ENCODE measurements at regions not wholly inside any gene's neighbourhood (a gene's known extent, or its start where the extent isn't known, plus 50 kb on each side); places are given as distances from the start of the nearest gene placed in this dataset.

GRCh38 chr5:158619083-158619788 lies 480.5 kb downstream of the EBF1 start:
- Histone ChIP-seq H3K4me1 (ENCODE audit: insufficient read depth) (no peaks in the 10 kb centered on the region), H3K4me3 (ENCODE audit: low read depth, low read length) (no peak overlapping the region), H3K36me3 (ENCODE audit: insufficient read depth) (no peaks in the 10 kb centered on the region), H3K27ac (ENCODE audit: low read depth) (no peak overlapping the region)
- 24% methylated on average over 3 of the region's 3 CpGs for WGBS
- no peak for DNase-seq (ENCODE audit: extremely low spot score)

DNA sequence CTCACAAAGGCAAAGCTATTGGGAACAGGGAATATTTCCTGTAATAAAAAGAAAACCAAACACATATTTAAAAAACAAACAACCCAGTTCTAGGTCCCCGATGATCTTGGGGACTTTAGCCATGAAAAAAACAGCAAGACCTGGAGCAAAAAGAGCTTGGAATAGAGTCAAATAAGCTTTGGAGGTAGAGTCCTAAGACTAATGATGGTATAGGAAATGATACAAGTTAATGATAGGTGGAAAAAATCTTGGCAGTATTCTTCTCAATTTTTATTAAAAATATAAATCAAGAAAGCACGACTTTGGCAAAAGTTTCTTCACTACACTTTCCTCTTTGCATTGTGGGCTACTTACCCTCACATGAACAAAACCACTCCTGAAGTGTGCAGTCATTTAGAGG lies 481.5 kb downstream of the EBF1 start:
- 75% methylated on average over 2 of the region's 2 CpGs for WGBS

GRCh38 chr5:158616707-158617106 lies 483.0 kb downstream of the EBF1 start:
- Histone ChIP-seq H3K27ac (ENCODE audit: low read depth) (no peak overlapping the region), H3K4me1 (ENCODE audit: insufficient read depth) (no peaks in the 10 kb centered on the region), H3K4me3 (ENCODE audit: low read depth, low read length) (no peak overlapping the region), H3K36me3 (ENCODE audit: insufficient read depth) (no peaks in the 10 kb centered on the region)
- DNase-seq (ENCODE audit: extremely low spot score): no peak

More for the DNA sequence above, 481.5 kb downstream of the EBF1 start:
- no peaks in the 10 kb centered on the region for H3K4me1 ChIP-seq (ENCODE audit: insufficient read depth)
- H3K4me3 ChIP-seq (ENCODE audit: low read depth, low read length): no peak overlapping the region
- no peaks in the 10 kb centered on the region for H3K36me3 ChIP-seq (ENCODE audit: insufficient read depth)
- no peak overlapping the region for H3K27ac ChIP-seq (ENCODE audit: low read depth)
- DNase-seq (ENCODE audit: extremely low spot score): no peak

- Histone ChIP-seq H3K4me3 (ENCODE audit: low read depth, low read length) (no peak overlapping the region), H3K36me3 (ENCODE audit: insufficient read depth) (no peaks in the 10 kb centered on the region), H3K4me1 (ENCODE audit: insufficient read depth) (no peaks in the 10 kb centered on the region), H3K27ac (ENCODE audit: low read depth) (no peak overlapping the region)
- no peak for DNase-seq (ENCODE audit: extremely low spot score)
- 65% methylated on average over 2 of the region's 2 CpGs for WGBS
Observed at GRCh38 chr5:158614951-158615350, 484.8 kb downstream of the EBF1 start.

GRCh38 chr5:158611581-158611980 lies 488.1 kb downstream of the EBF1 start:
- Histone ChIP-seq H3K4me3 (ENCODE audit: low read depth, low read length) (no peak overlapping the region), H3K4me1 (ENCODE audit: insufficient read depth) (no peaks in the 10 kb centered on the region), H3K27ac (ENCODE audit: low read depth) (no peak overlapping the region), H3K36me3 (ENCODE audit: insufficient read depth) (no peaks in the 10 kb centered on the region)
- 85% methylated on average over 4 of the region's 4 CpGs for WGBS
- no peak for DNase-seq (ENCODE audit: extremely low spot score)

GRCh38 chr5:158610051-158610415 lies 489.7 kb downstream of the EBF1 start:
- no peaks in the 10 kb centered on the region for H3K4me1 ChIP-seq (ENCODE audit: insufficient read depth)
- 95% methylated on average over 2 of the region's 2 CpGs for WGBS
- H3K27ac ChIP-seq (ENCODE audit: low read depth): no peak overlapping the region
- no peak overlapping the region for H3K4me3 ChIP-seq (ENCODE audit: low read depth, low read length)
- no peaks in the 10 kb centered on the region for H3K36me3 ChIP-seq (ENCODE audit: insufficient read depth)
- DNase-seq (ENCODE audit: extremely low spot score): no peak

DNA sequence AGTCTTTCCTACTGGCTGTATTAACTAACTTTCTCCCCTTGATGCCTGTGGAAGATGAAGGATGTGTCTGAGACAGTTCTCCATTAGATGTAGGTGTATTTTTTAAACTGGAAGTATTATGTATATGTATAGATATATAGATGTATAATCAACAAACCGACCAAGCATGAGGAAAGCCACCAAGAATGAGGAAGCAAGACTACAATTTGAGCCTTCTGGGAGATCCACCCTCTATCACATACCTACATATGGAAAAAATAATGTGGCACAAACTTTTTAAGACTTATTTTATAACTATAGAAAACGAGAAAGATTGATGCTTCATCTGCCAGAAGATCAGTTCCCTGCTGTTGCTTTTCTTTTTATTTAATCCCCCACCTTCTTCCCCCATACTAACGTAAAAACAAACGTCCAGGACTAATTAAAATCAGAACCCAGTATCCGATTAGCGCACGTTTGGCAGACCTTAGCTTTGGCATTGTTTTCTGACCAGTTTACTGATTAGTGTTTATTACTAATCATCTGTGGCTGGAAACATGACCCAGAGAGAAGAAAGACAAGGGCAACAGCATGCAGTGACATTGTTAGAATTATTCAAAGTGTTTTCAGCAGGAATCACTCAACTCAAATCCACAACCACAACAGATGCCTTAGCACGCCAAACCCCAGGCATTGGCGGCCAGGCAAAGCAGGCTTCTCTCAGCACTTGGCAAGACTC lies 490.2 kb downstream of the EBF1 start:
- Histone ChIP-seq H3K4me1 (ENCODE audit: insufficient read depth) (no peaks in the 10 kb centered on the region), H3K36me3 (ENCODE audit: insufficient read depth) (no peaks in the 10 kb centered on the region), H3K4me3 (ENCODE audit: low read depth, low read length) (no peak overlapping the region), H3K27ac (ENCODE audit: low read depth) (no peak overlapping the region)
- WGBS: 56% methylated on average over 9 of the region's 9 CpGs
- no peak for DNase-seq (ENCODE audit: extremely low spot score)

DNA sequence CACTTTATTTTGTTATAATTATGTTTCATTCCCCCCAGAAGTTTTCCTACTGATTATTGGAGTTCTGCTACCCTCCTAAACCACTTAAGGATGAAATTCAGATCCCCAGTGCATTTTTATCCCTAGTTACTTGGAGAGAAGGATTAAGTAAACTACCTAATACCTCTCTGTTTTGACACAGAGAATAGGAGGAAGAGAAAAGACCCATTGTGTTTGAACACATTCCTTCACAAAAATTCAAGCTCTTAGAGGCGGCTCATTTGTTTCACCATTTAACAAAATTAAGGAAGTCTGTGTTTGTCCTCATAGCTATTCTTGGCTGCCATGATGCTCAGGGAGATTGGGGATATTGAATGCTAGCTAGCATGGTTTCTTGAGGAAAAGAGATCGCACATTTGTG lies 492.6 kb downstream of the EBF1 start:
- Histone ChIP-seq H3K36me3 (ENCODE audit: insufficient read depth) (no peaks in the 10 kb centered on the region), H3K27ac (ENCODE audit: low read depth) (no peak overlapping the region), H3K4me3 (ENCODE audit: low read depth, low read length) (no peak overlapping the region), H3K4me1 (ENCODE audit: insufficient read depth) (no peaks in the 10 kb centered on the region)
- DNase-seq (ENCODE audit: extremely low spot score): no peak
- WGBS: 94% methylated on average over 2 of the region's 2 CpGs

GRCh38 chr5:158606233-158606632 lies 493.5 kb downstream of the EBF1 start:
- no peak overlapping the region for H3K4me3 ChIP-seq (ENCODE audit: low read depth, low read length)
- WGBS: 80% methylated on average over 3 of the region's 3 CpGs
- H3K4me1 ChIP-seq (ENCODE audit: insufficient read depth): no peaks in the 10 kb centered on the region
- no peaks in the 10 kb centered on the region for H3K36me3 ChIP-seq (ENCODE audit: insufficient read depth)
- no peak overlapping the region for H3K27ac ChIP-seq (ENCODE audit: low read depth)
- DNase-seq (ENCODE audit: extremely low spot score): no peak

GRCh38 chr5:158602981-158603380 lies 496.7 kb downstream of the EBF1 start:
- Histone ChIP-seq H3K4me3 (ENCODE audit: low read depth, low read length) (no peak overlapping the region), H3K4me1 (ENCODE audit: insufficient read depth) (no peaks in the 10 kb centered on the region), H3K36me3 (ENCODE audit: insufficient read depth) (no peaks in the 10 kb centered on the region), H3K27ac (ENCODE audit: low read depth) (no peak overlapping the region)
- WGBS: 95% methylated on average over 4 of the region's 4 CpGs
- DNase-seq (ENCODE audit: extremely low spot score): no peak

DNA sequence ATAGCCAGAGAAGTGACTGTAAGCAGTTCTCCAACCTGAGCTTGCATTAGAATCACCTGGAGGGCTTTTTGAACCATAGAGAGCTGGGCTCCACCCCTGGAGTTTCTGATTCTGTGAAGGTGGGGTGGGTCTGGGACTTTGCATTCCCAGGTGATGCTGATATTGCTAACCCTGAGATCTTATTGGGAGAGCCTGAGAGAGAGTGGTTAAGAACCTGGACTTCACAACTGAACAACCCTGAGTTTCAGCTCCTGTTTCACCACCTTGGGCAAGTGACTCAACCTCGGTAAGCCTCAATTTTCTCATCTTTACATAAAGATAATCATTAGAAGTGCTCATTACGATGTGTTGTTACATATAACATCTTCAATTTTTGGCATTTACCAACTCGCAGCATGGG lies 498.6 kb downstream of the EBF1 start:
- Histone ChIP-seq H3K4me1 (ENCODE audit: insufficient read depth) (no peaks in the 10 kb centered on the region), H3K27ac (ENCODE audit: low read depth) (no peak overlapping the region), H3K36me3 (ENCODE audit: insufficient read depth) (no peaks in the 10 kb centered on the region), H3K4me3 (ENCODE audit: low read depth, low read length) (no peak overlapping the region)
- DNase-seq (ENCODE audit: extremely low spot score): no peak
- WGBS: 92% methylated on average over 3 of the region's 3 CpGs

- H3K4me1 ChIP-seq (ENCODE audit: insufficient read depth): no peaks in the 10 kb centered on the region
- no peak overlapping the region for H3K4me3 ChIP-seq (ENCODE audit: low read depth, low read length)
- no peak overlapping the region for H3K27ac ChIP-seq (ENCODE audit: low read depth)
- 75% methylated on average over 3 of the region's 3 CpGs for WGBS
- no peaks in the 10 kb centered on the region for H3K36me3 ChIP-seq (ENCODE audit: insufficient read depth)
- DNase-seq (ENCODE audit: extremely low spot score): no peak
Observed at GRCh38 chr5:158600679-158601078, 499.0 kb downstream of the EBF1 start.

DNA sequence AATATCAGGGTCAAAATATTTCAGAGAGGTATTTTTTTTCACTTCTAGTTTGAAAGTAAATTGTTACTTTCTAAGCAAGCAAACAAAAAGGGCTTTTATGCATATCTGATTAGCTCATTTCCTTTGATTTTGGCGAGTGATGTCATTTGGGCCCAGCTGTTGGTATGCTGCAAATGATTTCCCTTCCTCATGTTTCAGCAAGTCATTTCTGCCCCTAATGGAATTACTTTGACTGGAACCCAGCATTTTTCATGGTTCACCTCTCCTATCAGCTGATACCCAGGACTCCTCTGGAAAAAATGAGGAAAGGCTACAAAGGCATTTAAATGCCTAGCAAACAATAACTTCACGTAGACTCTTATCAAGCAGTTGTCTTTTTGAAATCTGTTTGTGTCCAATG lies 500.6 kb downstream of the EBF1 start:
- WGBS: 51% methylated on average over 2 of the region's 2 CpGs

GRCh38 chr5:158594595-158595242 lies 505.0 kb downstream of the EBF1 start:
- Histone ChIP-seq H3K27ac (ENCODE audit: low read depth) (no peak overlapping the region), H3K36me3 (ENCODE audit: insufficient read depth) (no peaks in the 10 kb centered on the region), H3K4me1 (ENCODE audit: insufficient read depth) (no peaks in the 10 kb centered on the region), H3K4me3 (ENCODE audit: low read depth, low read length) (no peak overlapping the region)
- 77% methylated on average over 5 of the region's 5 CpGs for WGBS
- DNase-seq (ENCODE audit: extremely low spot score): no peak

More for the DNA sequence above, 500.6 kb downstream of the EBF1 start:
- H3K4me3 ChIP-seq (ENCODE audit: low read depth, low read length): no peak overlapping the region
- H3K36me3 ChIP-seq (ENCODE audit: insufficient read depth): no peaks in the 10 kb centered on the region
- H3K4me1 ChIP-seq (ENCODE audit: insufficient read depth): no peaks in the 10 kb centered on the region
- DNase-seq (ENCODE audit: extremely low spot score): no peak
- no peak overlapping the region for H3K27ac ChIP-seq (ENCODE audit: low read depth)
